ENCODE measurements at regions not wholly inside any gene's neighbourhood (a gene's known extent, or its start where the extent isn't known, plus 50 kb on each side); places are given as distances from the start of the nearest gene placed in this dataset.

DNA sequence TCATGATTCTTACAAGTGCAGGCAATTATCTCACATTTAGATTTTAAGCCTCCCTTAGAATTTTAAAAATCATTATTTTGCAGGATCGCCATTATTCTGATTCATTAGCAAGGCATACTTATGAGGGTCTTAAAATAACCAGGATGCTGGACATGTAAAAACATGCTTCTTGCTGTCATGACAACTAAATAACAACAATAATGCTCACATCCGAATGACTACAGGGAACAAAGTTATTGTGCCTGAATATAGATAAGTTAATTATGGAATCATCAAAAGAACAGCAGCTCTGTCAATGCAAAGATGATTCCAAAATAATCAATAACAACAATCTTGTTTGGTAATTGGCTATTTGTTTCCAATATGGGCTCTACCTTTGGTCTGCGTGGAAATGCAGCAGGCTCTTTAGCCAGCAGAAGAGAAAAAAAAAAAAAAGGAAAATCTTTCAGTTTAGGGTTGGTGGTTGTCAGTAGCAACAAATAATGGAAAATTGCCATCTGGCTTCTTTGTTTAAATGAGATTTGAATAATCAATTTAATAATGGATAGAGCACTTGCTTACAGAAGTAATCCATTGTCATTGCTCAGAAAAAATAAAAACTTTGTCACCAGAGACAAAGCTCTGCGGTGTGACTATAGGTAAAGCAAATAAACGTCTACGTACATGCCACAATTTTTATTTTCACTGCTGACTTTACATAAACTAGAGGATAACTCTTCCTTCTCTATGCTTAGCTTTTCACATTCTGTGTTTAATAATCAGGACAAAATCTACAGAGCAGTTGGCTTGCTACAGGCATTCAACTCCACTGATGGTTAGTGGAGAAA lies 468.9 kb upstream of the TSHZ3 start:
- Histone ChIP-seq H3K9me3 (no peaks in the 10 kb centered on the region), H3K4me1 (ENCODE audit: control insufficient read depth in 1 of 2, insufficient read depth in 1 of 2, low read depth in 1 of 2, low read length in 1 of 2) (no peaks in the 10 kb centered on the region), H3K27me3 (no peaks in the 10 kb centered on the region), H3K4me3 (ENCODE audit: low read depth in 1 of 2, low read length in 1 of 2) (no peak overlapping the region), H3K36me3 (no peaks in the 10 kb centered on the region), H3K27ac (no peak overlapping the region)
- TF ChIP-seq CTCF (IDR thresholded peaks at IDR 0.05) = no peak

- no peaks in the 10 kb centered on the region for H3K4me1 ChIP-seq (ENCODE audit: control insufficient read depth in 1 of 2, insufficient read depth in 1 of 2, low read depth in 1 of 2, low read length in 1 of 2)
- no peaks in the 10 kb centered on the region for H3K36me3 ChIP-seq
These were observed 469.5 kb upstream of the TSHZ3 start for GRCh38 chr19:31818798-31819105.

GRCh38 chr19:31819837-31820236 lies 470.6 kb upstream of the TSHZ3 start:
- TF ChIP-seq CTCF (IDR thresholded peaks at IDR 0.05) = no peak
- H3K4me1 ChIP-seq (ENCODE audit: control insufficient read depth in 1 of 2, insufficient read depth in 1 of 2, low read depth in 1 of 2, low read length in 1 of 2) = no peaks in the 10 kb centered on the region
- H3K36me3 ChIP-seq = no peaks in the 10 kb centered on the region
- H3K27me3 ChIP-seq = no peaks in the 10 kb centered on the region
- H3K4me3 ChIP-seq (ENCODE audit: low read depth in 1 of 2, low read length in 1 of 2) = no peak overlapping the region
- H3K27ac ChIP-seq = no peak overlapping the region
- no peaks in the 10 kb centered on the region for H3K9me3 ChIP-seq

More at GRCh38 chr19:31818798-31819105, 469.5 kb upstream of the TSHZ3 start:
- H3K9me3 ChIP-seq = no peaks in the 10 kb centered on the region
- no peak overlapping the region for H3K4me3 ChIP-seq (ENCODE audit: low read depth in 1 of 2, low read length in 1 of 2)
- TF ChIP-seq CTCF (IDR thresholded peaks at IDR 0.05) = no peak
- no peaks in the 10 kb centered on the region for H3K27me3 ChIP-seq
- H3K27ac ChIP-seq = no peak overlapping the region

- Histone ChIP-seq H3K36me3 (no peaks in the 10 kb centered on the region), H3K9me3 (no peaks in the 10 kb centered on the region), H3K4me3 (ENCODE audit: low read depth in 1 of 2, low read length in 1 of 2) (no peak overlapping the region), H3K27ac (no peak overlapping the region), H3K27me3 (no peaks in the 10 kb centered on the region), H3K4me1 (ENCODE audit: control insufficient read depth in 1 of 2, insufficient read depth in 1 of 2, low read depth in 1 of 2, low read length in 1 of 2) (no peaks in the 10 kb centered on the region)
- no peak for TF ChIP-seq CTCF (IDR thresholded peaks at IDR 0.05)
These were observed 472.1 kb upstream of the TSHZ3 start for GRCh38 chr19:31821346-31821745.

DNA sequence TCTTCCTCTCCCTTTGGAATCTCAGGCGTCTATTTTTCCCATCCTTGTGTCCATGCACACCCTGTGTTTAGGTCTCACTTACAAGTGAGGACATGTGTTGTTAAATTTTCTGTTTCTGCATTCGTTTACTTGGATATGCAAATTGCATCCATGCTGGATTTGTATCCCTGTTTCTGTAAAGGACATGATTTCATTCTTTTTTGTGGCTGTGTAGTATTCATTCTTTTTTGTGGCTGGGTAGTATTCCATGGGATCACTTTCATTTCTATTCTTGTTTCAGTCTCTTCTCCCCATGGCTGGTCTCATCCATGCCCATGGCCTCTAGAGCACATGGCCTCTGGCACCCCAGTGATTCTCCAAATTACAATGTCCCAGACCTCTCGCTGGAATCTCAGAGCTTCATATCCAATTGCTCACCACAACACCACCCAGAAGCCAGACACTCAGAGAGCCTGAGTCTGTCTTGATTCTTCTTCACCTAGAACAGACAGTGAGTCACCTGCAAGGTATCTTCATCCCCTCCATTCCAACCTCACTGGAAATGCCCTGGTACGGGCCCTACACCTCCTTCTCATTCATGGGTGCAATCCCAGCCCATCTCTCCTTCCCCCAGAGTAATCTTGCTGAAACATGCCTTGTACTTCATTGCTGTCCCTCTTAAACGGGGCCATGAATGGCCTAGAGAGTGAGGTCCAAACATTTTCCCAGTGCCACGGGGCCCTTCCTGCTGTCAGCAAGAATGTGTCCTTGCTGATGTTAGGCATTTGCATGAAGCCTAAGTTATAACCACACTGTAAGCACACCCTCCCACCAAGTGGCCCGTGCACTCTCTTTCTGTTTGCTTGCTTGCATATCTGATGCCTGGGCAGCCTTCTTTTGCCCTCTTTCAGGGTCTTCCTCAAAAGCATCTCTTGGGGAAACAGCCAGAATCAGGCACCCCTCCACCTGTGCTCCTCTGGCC lies 476.2 kb upstream of the TSHZ3 start:
- Histone ChIP-seq H3K4me1 (ENCODE audit: control insufficient read depth in 1 of 2, insufficient read depth in 1 of 2, low read depth in 1 of 2, low read length in 1 of 2) (no peaks in the 10 kb centered on the region), H3K27ac (no peak overlapping the region), H3K27me3 (no peaks in the 10 kb centered on the region), H3K9me3 (no peaks in the 10 kb centered on the region), H3K4me3 (ENCODE audit: low read depth in 1 of 2, low read length in 1 of 2) (no peak overlapping the region), H3K36me3 (no peaks in the 10 kb centered on the region)
- TF ChIP-seq CTCF (IDR thresholded peaks at IDR 0.05) = no peak
